Smooth muscle cell of the brain vasculature (primary cell): ENCODE measurements at regions not wholly inside any gene's neighbourhood (a gene's known extent, or its start where the extent isn't known, plus 50 kb on each side); places are given as distances from the start of the nearest gene placed in this dataset.

Experiments
- DNase-seq: peaks from one replicate; pipeline ENCODE4 v3.0.0-alpha.2; 2012; ENCODE audit warnings: low read depth, low spot score

DNA sequence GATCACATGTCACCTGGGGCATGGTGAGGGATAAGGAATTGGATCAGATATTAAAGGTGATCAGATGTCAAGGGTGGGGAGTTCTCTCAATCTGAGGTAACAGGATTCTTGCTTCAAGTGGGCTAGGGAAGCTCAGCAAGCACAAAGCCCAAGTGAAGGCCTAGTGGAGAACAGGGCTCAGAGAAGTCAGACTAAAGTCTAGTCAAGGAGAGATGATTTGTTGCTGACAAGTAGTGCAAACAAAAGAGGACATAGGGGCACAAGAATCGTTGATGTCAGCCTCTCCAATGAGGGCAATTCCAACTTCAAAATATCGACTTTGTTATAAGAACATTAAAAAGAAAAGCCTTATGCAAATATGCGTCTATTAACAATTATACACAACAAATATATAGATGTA, 852.8 kb upstream of the CELF2 start:
- DNase-seq, result no peak

DNA sequence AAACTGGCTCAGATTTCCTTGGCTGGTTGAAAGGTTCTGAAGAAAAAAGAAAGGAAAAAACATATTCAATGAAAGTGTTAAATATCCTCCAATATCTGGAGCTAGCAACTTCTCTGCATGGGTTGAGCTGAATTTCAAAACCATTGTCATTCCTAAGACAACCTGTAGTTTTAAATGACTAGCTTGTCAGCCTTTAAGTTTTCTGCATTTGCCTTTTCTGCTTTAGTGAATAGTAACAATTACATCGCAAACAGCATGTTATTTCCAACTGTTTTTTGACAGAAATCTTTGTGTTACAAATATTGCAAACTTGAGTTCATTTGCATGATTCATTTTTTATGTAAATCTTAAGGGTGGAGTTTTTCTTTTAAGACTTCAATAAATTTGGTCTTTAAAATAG, 852.3 kb upstream of the CELF2 start:
- no peak for DNase-seq

DNA sequence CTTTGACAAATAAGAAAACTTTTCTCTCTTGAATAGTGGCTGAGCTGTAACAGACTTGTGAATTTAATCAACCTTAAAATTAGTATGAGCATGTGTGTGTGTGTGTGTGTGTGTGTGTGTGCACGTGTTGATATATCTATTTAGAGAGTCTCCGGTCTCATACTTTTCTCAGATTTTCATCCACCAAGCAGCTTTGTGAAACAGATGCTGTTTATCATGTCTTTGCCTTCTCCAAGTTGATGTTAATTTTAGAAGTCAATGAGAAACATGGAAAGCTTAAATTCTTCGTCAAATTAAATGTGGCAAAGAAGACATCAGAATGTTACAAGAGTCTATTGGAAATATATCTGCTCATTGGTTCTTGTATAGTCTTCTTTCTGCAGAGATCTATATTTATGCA, 839.2 kb upstream of the CELF2 start:
- no peak for DNase-seq

DNA sequence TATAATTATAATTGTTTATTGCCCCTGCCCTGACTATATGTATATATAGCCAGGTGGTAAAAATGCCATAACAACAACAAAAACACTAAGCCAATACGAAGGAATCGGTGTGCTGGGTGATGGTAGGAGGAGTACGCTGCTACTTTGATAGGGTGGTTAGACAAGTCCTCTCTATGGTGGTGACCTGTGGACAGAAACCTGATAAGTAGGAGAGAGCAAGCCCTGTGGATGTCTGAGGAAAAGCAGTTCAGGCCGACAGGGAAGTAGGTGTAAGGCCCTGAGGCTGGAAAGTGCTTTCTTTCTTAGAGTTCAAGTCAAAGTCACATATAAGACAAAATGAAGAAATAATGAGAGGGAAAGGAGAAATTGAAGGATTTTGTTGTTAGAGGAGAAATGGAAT, 823.8 kb upstream of the CELF2 start:
- no peak for DNase-seq

DNA sequence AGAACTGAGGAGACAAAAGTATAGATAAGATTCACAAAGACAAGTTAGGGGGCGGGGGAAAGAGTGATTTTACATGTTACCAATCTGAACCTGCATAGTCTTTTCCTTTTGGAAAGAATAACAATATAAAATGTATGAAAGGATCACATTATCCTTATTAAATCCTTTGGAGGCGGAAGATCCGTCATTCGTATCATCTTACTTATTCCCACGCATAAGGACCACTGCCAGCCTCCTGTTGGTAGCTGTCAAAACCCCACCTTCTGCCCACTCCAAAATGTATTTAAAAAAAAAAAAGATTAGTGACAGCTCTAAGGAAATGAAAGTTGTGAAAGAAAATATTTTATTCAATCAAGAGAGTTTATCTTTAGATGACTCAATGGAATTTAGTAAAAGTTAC, 821.0 kb upstream of the CELF2 start:
- no peak for DNase-seq

DNA sequence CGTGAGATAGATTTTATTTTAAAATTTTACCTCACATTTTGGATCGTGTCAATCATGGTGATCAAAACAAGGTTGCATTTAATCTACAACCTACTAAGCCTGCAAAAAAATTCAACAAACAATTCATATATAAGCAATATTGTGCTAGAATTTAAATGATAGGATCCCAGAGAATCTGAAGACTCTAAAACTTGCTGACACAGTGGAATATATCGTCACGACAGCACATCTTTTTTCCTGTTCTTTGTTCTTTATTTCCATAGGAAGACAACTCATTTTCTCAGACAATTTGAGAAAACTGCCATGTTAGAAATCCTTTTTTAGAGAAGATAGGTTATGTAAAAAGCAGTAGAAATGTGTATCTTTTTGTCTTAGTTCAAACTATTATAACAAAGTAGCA, 820.2 kb upstream of the CELF2 start:
- no peak for DNase-seq

DNA sequence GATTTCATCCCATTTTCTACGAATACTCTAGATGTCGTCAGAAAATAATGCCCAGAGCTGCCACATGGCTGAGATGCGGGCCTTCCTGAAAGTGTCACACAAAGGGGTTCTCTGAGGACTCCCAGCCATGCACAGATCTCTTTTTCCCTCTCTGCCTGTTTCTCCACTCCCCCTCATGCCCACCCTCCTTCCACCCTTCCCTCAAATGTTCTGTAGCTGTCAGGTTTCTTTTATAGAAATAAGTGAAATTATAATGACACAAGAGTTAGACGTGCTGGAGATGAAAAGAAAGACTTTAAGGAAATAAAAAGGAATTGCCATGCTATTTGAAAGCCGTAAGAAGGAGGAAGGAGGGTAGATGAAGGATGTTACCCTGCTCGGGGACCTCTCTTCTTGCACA, 819.3 kb upstream of the CELF2 start:
- DNase-seq, result no peak

DNA sequence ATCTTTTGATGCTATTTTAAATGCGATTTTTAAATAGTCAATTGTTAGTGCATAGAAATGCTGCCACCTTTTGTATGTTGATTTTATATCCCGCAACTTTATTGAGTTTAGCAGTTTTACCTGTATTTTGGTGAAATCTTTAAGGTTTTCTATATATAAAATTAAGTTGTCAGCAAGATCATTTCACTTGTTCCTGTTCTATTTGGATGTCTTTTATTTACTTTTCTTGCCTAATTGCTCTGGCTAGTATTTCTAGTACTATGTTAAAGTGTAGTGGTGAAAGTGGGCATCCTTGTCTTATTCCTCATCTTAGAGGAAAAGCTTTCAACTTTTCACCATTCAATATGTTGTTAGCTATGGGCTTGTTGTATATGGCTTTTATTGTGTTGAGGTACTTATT, 813.3 kb upstream of the CELF2 start:
- DNase-seq, result no peak

DNA sequence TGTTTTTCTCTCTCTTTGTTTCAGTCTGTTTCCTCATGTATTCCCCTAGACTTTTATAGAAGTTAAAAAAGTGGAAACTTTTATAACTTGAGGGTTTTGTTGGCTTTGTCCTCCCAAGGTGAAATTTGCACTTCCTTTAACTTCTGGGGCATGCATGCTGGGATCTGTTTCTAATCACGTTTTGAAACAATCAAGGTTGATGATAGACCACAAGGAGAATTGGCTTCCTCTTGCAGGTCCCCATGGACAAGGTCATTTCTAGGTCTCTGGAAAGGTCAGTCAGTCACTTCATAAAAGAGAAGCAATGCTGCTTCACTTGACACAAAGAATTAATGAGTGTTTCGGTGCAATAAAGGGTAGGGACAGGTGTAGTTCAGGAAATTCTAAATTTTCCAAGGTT, 811.8 kb upstream of the CELF2 start:
- DNase-seq, result no peak

DNA sequence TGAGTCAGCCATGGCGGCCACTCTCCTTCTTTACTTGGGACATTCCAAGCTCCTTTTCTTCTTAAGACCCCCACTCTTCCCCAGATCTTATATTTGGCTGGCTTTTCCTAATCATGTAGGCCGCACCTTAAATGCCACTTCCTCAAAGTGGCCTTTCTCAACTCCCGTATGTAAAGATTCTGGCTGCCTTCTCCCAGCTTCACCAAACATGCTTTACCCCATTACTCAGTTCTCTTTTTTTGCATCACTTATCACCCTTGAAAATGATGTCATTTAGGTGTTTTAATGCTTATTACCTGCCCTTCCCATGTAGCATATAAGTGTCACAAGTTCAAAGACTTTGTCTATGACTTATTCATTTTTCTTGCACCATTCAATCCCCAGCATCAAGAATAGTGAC, 810.1 kb upstream of the CELF2 start:
- no peak for DNase-seq

DNA sequence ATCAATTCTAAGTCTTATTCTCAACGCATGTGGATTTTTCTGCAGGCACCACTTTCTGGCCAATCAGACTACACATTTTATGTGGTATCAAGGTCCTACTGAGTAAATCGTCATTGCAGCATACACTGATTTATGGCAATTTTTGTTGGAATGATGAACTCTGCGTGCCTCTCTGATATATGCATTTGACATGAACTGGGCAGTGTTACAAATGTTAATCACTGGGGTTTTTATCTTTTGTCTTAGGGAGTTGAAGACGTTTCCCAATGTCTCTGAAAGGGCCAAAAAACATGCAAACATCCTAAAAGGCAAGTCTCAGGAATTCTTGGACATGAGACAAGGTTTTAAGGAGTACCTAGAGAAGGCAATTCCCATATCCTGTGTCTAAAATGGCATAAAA, 809.5 kb upstream of the CELF2 start:
- DNase-seq, result no peak

DNA sequence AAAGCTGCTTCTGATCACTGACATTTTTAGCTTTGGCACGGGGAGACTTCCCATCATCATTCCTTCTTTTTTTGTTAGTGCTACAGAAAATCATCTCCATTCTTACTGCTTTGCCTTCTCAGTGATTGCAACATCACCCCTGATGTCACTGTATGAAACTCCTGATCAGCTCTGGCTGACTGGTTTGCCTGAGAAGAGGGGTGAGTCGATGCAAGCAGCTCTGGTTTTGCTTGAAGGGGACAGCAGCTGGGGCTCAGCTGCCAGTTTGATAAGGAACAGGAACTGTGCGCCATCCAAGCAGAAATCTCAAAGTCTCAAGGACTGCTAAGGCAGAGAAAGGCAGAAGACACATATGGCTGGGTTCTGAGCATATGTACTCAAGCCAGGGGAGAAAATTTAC, 808.5 kb upstream of the CELF2 start:
- DNase-seq, result no peak

DNA sequence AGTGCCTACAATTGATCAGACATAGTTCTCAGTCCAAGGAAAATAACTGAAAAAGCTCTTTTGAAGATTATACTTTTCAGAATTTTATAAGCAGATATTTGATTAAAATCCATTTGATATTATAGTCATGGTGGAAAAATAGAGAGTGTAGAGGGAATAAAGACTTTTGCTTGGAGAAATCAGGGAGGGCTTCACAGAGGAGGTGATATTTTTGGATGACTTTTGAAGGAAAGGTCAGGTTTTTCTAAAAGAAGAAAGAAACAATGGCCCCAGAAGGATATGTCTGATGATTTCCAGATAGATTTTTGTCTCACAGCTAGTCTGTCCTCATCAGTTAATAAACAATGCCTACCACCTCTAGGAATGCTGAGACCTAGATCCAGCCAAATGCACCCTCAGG, 806.3 kb upstream of the CELF2 start:
- no peak for DNase-seq

DNA sequence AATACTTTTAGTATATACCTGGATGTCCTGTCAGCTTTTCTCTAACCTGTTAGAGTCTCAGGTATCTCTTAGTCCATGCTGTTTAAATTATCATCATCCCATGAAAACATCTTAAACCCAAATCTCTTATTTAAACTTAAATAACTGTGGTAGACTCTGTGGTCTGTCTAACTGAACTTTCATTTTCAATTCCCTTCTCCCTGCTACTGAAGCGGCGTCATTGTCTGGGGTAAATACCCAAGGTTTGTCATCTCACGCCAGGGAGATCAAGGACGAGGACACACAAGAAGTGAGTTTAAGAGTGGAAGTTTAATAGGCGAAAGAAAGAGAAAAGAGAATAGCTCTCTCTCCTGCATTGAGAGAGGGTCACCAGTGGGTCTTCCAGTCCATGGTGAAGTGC, 804.4 kb upstream of the CELF2 start:
- no peak for DNase-seq

DNA sequence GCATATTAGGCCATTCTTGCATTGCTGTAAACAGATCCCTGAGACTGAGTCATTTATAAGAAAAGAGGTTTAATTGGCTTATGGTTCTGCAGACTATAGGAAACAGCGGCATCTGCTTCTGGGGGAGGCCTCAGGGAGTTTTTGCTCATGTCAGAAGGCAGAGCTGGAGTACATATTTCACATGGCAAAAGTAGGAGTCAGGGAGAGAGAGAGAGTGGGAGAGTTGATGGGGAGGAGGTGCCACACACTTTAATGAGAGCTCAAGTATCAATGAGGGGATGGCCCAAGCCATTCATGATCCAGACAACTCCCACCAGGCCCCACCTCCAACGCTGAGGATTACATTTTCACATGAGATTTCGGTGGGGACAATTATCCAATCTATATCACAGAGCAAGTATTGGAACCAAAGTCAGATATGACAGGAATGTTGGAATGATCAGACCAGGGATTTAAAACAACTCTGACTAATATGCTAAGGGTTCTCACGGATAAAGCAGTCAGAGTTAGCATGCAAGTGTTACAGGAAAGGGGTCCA, 795.3 kb upstream of the CELF2 start:
- DNase-seq, result no peak

DNA sequence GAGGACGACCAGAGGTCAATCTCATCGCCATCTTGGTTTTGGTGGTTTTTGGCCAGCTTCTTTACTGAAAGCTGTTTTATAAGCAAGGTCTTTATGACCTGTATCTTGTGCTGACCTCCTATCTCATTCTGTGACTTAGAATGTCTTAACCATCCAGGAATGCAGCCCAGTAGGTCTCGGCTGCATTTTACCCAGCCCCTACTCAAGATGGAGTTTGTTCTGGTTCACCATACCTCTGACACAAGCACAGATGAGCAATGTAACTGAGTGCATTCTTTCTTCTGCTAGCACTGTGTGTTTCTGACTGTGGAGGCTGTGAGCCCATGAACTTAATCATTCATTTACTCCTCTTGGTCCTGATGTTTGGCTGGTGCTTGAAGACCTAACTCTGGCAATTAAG, 794.5 kb upstream of the CELF2 start:
- no peak for DNase-seq

DNA sequence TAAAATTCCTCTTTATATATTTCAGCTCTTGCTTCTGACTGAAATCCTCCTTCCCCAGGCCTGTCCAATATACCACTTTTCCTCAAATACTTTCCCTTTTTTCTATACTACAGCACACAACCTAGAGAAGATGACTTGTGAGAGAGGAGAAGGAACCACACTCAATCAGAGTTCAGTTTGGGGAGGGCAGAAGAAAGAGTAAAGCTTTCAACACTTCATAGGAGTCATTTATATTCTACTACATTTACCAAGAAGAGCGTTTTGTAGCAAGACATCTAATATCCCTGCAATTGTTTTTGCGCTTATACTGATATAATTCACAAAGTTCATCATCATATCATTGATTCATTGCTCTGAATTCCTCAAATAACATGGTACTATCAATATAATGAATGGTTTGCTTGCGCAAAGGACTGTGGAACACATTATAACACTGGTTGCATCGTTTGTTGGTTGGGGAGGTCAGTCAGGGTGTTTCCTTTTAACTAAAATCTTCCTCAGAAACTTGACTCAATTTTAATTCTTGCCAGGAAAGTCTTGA, 792.5 kb upstream of the CELF2 start:
- DNase-seq, result no peak

DNA sequence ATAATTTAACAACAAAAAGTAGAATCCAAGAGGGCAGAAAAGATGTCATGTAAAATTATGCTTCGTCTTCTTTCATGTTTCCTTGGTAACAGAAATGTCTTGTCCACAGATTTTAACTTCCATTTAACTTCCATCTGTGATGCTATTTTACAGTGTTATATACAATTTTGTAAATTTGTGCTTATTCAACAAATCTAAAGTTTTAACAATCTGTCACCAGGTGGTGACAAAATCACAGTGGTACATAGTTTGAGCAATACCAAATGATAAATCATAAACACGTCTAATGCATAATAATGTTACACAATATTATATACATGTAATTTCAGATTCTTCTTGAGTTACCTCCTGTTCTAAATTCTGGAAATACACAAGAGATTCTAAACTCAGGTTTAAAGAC, 784.4 kb upstream of the CELF2 start:
- DNase-seq, result no peak

DNA sequence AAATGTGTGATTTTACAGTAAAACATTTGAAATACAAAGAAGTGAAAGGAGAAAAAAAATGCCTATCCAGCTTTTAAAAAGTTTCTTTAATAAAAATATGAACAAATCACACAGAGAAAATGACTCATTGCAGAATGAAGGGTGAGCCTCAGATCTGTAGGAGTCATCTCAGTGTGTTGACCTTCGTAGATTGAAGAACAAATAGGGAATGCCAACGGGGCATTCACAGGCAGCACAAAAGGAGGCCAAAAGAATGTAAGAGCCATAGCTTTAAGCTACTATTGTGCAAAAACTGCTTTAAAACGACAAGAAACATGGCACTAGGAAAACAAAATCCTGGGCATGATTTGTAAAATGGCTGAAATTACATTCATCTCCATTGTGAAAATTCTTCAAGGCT, 782.7 kb upstream of the CELF2 start:
- no peak for DNase-seq

DNA sequence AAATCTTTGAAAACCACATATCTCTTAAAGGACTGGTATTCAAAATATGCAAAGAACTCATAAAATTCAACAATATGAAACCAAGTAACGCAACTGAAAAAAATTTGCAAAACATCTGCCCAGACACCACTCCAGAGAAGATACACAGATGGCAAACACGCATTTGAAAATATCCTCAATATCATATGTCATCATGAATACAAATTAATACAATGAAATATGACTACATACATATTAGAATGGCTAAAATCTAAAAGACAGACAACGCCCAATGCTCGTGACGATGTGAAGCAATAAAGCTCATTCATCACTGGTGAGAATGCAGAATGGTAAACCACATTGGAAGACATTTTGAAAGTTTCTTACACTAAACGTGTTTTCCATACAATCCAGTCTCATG, 770.1 kb upstream of the CELF2 start:
- DNase-seq, result no peak

DNA sequence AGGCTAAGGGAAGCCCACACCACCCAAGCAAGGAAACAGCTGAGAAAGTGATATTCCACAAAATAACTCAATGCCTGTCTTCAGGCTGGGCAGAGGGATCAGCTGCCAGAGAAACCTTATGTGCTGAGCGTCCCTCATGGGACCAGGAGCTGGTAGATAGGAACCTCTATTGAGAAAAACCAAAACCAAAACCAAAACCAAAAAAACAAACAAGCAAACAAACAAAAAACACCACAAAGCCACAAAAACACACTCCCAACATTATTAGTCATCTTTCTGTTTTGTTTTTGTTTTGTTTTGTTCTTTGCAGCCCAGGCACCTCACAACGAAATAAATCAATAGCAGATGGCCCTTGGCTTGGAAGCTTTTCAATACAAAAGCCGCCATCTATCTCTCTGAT, 760.8 kb upstream of the CELF2 start:
- no peak for DNase-seq

DNA sequence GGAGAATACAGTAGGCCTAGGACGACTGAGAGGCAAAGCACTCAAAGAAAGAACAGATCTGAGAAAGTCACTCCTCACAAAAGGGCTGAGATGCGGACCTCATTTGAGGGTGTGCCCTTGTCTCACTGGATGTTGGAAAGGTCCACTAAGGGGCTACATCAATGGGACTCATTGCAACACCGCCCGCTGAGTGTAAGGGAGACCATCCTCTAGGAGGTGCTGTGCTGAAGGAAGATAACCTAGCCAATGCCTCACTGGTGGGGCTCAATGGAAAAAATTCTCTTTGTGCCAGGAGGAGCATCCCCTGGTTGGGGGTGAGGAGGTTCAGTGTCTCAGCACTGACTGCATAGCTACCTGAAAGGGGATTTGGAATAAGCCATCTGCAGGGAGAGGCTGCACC, 758.7 kb upstream of the CELF2 start:
- DNase-seq, result no peak

DNA sequence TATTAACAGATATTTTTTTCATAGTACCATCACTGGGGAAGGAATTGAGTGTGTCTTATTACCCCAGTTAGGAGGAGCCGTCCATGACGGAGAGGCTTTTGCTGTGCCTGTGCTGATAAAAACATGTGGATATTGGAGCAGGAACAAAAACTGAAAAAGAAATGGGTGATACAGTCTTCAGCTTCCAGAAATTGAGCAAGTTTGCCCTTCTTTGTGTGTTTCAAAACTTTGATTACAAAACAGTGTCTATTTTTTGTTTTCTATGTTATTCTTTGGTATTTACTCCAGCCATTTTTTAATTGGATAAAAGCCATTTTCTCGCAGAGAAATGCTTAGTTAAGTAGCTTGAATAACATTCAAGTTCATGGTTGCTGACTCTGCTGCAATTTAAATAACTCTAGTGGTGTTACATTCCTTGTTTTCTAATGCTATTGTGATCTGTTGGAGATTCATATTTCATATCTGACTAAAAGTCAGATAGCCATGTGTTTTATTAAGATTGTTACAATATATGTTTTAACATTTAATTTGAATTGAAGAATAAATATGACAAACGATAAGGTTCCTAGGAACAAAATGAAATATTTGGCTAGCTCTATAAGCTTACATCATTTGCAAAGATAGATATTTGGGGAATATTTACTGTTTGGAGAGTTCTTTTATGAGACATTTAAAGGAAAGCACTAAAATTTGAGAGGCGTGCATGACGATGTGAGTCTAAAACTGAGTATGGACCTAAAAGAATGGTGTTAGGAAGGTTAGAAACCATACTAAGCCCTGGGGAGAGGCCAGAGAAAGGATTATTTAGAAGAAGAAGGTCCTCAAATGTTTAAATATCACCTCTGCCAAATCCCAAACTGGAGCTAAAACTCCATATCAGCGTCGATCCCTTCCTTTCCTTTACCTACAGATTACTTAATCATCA, 747.3 kb upstream of the CELF2 start:
- DNase-seq, result no peak
